GM19328 (cell line): ENCODE measurements at regions not wholly inside any gene's neighbourhood (a gene's known extent, or its start where the extent isn't known, plus 50 kb on each side); places are given as distances from the start of the nearest gene placed in this dataset.
"Not testable (repeated sequence)": the region's sequence is repeated elsewhere in the genome, so short reads cannot be mapped to it uniquely, and the experiment has no call there.

Experiments used
- ATAC-seq: cut with Tn5 transposase; IDR thresholded peaks from one replicate; pipeline ENCODE4 v1.9.1; 2021; ENCODE audit warnings: mild to moderate bottlenecking, moderate library complexity; ENCODE audit not compliant: unreplicated experiment

DNA sequence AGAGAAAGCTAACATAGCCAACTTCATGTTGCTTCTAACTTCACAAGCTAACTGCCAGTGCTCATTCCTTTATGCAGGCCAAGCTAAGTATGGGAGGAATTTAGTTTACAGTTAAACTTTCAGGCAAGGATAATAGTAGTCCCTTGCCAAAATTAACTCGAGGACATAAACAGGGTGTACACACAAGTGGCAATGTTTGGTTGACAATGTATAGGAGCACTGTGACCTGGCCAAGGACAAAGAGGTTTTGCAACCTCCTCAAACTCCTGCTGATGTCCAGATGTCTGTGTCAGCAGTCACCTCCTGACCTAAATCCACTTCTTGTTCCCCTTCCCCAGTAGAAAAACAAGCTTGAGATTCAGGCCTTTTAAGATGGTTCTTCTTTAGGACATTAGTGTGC, 494.6 kb upstream of the KLF6 start:
- ATAC-seq = no peak

DNA sequence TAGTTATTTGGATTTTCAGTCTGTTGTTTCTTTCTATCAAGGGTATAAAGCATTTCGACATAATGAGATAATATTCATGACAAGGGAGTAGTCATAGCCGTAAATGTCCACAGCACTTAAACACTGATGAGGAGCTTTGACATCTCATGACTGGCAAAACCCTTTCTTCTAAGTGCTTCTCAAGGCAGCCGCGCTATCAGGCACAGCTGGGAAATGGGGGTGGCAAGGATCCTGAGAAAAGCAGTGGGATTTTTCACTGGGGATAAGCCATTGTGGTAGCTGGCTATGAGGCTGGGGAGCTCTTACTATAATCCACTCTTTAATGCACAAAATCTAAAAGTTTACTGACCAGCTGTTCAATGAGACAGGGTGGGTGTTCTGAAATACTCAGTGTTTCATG, 493.2 kb upstream of the KLF6 start:
- no peak for ATAC-seq

DNA sequence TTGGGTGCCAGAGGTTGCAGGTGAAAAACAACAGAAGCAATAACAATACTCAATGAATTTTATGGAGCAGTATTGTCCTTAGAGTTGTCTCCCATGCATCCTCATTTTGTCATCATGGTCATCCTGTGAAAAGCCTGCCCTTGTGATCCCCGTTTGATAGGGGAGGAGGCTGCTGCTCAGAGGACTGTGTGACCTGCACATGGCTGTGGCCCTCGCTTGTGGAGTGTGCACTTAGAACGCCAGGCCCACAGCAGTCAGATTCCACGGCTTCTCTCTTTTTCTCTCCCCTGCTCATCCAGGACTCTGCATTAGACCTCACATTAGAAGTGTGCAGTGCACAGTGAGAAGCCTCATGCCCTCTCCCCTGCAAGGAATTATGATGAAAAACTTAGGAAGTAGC, 491.1 kb upstream of the KLF6 start:
- ATAC-seq = no peak

DNA sequence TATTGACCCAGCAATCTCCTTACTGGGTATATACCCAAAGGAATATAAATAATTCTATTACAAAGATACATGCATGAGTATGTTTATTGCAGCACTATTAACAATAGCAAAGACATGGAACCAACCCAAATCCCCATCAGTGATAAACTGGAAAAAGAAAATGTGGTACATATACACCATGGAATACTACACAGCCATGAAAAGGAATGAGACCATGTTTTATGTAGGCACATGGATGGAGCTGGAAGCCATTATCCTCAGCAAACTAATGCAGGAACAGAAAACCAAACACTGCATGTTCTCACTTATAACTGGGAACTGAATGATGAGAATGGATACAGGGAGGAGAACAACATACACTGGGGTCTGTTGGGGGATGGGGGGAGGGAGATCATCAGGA, 489.7 kb upstream of the KLF6 start:
- not testable (repeated sequence) for ATAC-seq

DNA sequence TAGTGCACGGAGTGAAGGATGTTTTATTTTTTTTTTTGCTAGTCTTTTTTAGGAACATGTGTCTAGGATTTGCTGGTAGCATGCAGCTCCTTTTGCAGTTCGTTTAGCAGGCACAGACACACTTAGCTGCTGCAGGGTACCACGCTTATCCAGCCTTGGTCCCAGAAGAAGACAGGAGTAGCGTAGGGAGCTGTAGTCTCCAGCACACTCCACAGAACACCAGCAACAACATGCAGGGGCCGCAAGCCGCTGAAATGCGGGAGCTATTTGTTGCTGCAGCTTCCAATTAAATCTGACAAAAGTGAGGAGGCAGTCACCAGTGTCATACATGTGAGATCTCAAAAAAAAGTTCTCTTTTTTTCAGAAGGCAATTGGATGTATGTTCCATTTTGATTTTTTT, 486.2 kb upstream of the KLF6 start:
- no peak for ATAC-seq

DNA sequence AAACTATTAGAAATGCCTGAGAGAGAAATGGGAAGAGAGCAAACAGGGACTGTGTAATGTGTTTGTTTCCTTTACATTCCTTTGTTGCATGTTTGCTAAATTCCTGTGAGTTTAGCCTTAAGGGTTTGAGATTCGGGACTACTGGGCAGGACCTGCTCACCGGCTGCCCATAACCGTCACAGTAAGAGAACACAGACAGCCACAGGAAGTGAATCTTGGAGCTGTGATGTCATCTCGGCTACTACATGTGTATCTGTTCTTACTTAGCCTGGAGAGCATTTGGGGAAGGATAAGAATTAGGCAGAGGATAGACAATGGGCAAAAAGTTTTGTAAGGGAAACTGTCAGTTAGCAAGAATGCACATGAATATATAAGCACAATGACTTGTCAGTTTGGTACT, 485.1 kb upstream of the KLF6 start:
- ATAC-seq = no peak

DNA sequence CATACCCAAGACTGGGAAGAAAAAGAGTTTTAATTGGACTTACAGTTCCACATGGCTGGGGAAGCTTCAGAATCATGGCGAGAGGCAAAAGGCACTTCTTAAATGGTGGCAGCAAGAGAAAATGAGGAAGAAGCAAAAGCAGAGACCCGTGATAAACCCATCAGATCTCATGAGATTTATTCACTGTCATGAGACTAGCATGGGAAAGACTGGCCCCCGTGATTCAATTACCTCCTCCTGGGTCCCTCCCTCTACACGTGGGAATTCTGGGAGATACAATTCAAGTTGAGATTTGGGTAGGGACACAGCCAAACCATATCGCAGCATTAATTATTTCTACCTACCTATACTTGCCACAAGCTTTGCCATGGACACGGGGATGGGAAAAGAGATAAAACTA, 483.5 kb upstream of the KLF6 start:
- ATAC-seq = not testable (repeated sequence)

DNA sequence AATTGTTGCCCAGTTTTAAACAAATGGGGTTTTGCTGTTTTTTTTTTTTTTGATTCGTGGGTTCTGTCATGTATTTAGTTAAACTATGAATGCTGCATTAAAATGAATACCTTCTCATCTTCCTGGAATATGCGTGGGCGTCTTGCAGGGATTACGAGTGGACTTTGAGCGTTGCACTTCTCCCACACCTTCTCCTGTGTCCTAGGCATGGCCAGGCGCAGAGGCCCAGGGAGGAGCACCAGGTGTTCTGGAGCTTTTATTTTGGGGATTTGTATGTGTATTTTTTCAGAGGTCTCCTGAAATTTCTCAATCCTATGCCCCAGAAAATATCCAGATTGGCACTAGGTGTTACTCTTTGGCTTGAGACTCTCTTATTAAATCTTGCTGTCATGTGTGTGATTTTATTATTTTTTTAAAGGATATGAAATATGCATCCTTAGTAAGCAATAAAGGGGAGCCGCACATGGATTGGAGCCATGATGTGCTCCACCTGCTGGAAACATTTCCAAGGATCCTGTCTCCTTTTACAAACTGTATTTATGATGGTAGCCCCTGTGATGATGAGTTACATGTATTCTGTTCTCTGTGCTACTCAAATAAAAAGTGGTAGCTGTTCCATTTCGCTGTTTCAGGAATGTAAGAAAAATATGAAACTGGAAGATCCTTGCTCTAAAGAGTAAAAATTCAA, 482.2 kb upstream of the KLF6 start:
- no peak for ATAC-seq

DNA sequence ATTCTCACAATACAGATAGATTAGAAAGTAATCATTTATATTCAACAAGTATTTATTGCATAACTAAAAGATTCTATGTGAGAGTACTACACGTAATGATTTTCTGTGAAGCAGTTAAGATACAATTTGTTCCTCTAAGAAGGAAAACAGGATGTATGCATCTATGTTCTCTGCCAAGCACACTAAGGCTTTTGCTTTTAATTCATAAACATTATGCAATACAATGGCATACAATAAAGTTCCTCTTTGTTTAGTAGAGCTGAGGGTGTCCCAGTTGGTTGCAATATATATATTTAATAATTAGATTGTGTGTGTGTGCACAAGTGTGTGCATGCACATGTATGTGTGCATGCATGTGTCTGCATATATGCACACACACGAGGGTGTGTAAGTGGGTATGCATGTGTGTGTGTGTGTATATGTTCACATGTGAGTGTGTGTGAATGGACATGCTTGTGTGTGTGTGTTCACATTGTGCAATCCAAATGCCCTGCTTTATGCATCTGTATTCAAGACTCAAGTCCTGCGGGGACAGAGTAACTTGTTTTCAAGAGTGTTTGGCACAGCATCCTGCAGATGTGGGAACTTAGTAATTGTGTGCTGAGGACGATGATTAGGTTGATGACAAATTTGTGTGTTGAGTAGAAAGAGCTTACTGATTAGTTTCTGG, 481.5 kb upstream of the KLF6 start:
- no peak for ATAC-seq

DNA sequence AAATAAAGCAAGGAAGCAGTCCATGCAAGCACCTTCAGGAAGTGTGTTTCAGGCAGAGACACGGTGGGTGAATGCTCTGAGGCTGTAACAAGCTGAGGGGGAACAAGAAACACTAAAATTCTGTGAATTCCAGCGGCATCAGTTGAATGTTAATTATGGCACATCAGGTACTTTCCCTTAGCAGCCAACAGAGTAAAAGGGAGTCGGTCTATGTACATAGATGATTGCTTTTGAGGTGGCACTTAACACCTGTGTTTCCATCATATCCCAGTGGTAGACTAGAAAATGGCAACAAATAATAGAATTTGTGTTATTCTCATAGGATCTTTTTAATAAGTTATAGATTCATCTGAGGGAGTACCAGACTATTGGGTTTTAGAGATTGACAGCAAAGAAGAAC, 481.0 kb upstream of the KLF6 start:
- ATAC-seq = no peak

DNA sequence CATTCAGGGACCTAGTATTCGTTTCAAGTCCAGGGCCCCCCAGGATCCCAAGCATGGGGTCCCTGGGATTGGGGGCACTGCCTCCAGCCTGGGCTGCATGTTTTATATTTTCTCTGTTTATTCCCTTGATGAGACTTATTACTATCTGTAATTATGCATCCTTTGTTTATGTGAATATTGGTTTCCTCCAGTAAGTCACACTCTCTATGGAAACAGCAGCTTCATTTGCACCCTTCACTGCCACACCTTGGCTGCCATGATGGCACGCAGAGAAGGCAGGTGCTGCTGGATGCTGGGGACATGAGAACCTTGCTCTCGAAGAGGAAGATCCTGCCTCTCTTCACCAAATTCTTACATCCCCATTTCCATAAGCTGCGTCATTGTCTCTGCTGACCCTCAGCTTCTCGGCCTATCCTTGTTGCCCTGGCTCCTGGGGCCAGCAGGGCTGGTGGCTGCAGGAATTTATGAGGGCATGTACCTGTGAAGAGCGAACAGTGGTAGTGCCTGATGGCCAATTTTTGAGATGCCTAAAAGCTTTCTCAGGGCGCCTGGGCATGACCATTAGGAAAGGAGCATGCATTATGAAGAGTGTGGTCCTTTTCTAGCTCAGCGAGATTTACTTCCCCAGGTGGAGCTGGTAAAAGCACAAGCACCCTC, 479.3 kb upstream of the KLF6 start:
- ATAC-seq = no peak

DNA sequence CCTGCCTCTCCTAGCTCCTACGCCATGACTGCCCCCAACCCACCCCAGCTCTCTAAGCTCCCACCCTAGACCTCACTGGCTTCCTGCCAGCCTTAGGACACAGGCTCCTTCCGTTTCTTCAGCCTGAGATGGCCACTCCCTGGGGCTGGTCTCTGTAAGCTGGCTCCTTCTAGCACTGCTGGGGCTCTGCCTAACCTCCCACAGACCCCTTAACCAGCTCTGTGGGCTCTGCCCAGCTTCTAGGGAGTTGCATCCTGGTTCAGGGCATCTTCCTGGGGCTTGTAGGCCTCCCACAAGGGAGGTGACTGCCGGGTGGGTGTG, 478.6 kb upstream of the KLF6 start:
- ATAC-seq = no peak

DNA sequence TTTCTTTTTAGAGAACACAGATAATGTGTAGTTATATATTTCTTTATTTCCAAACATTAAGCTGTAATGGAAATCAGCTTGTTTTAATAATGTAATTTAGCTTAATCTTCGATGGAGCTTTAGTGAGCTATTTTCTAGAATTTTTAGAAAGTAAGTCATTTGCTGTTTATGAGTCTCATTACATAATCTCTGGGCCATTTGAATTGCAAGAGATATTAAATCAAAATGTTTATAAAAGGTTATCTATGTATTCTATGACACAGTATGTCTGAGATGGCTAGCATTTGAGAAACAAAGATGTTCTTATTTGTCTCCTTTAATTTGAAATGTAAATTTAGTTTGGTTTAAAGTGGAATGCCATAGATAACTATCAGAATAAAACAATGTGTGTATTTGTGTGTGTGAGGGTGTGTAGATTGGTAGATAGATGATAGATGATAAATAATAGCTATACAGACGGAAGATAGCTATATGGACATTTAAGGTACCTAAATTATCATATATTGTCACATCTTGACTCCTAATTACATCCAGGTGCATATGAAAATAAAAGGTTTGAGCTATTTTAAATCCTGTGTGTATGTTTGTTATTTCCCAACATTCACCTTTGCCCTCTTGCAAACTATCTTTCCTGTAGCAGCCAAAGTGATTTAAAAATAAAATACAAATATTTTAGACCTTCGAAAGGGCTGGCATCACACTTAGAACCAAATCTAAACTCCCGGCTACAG, 478.0 kb upstream of the KLF6 start:
- no peak for ATAC-seq

DNA sequence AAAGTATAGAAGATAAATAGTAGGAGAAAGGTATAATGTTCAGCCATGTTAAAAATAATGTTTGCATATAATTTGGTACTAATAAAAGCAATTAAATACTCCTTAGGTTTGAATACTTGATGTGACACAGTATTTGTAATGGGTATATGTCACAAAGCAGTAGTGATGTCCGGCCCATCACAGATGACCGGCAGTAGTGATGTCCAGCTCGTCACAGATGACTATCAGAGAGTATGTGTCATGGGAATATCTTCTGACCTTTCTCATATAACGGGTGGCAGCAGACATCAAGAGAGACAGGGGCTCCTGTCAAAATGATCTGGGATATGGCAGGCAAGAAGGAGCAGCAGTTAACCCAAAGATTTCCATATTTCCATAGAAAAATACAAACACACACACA, 477.4 kb upstream of the KLF6 start:
- no peak for ATAC-seq

DNA sequence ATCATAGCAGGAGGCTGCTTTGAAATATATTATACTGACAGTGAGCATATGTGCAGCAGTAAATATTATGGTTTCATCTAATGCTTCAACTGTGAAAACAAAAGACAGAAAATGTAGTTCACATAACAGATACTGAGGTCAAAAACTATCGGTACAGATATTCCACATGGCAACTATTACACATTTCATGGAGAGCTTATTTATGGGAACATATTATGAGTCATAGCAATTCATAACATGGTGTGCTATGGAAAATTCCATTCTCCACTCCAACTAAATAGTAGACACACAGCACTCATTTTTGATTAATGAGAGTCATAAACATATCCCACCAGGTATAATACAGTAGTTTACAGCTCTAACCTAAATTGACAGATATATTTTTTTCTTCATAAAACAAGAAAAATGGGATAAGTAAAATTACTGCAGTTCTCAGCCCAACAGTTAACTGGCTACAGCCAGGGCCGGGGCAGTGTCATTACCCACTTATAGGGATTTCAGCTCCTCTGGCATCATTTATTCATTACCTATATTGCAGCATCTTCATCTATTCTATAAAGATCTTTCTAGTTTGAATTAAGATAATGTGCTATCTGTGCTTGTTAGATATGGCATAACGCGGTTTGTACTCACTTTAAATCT, 475.6 kb upstream of the KLF6 start:
- no peak for ATAC-seq

DNA sequence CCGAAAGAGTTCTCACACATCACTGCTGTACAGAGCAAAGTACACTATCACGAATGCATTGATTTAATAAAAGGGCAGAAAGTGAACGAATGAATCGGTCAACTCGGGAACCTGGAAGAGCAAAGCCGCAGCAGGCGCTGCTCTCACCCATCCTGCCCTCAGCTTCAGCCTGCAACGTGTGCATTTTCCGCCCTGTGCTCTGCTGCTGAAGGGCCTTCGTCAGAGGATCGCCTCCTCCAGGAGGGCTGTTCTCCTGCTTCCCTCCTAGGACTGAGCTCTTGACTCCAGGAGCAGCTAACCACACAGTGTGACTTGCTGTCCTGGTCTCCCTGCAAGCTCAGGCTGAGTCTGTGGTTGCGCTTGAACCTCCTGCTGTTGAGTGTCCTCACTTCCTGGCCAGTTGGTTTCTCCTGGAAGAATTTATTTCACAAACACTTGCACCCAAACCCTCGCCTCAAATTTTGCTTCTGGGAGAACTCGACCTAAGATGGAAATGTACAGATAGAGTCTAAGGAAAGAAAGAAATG, 473.0 kb upstream of the KLF6 start:
- no peak for ATAC-seq

DNA sequence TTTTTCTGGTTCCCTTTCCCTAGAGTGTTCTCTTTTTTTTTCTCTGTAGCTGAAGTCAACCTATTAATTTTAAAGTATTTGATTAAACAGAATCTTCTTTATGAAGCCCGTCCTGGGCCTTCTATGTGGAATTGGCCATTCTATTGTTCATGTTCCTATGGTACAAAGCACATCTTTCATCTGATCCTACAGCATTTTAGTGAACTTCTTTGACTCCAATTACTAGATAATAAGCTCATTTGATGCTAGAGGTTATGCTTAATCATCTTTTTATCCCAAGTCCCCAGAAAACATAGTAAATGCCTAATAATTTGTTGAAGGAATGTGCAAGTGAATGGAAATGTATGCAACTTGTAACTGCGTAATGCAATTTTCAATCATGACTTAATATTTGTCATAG, 472.0 kb upstream of the KLF6 start:
- ATAC-seq = no peak

DNA sequence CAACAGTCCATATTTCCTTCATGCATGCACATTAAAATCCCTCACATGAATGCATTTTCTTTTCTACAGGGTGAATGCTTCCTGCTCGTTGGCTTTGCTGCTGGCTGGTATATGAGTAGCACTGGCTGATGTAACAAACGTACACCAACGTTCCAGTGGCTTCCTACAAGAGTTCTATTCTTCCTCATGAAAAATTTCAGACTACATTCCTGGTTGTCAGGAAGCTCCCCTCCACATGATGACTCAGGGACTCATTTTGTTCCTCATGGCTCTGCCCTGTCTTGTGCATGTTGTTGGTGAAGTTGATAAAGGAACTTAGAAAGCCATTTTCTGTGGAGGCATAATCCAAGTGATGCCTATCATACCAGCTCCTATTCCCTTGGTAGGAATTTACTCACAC, 470.7 kb upstream of the KLF6 start:
- no peak for ATAC-seq

DNA sequence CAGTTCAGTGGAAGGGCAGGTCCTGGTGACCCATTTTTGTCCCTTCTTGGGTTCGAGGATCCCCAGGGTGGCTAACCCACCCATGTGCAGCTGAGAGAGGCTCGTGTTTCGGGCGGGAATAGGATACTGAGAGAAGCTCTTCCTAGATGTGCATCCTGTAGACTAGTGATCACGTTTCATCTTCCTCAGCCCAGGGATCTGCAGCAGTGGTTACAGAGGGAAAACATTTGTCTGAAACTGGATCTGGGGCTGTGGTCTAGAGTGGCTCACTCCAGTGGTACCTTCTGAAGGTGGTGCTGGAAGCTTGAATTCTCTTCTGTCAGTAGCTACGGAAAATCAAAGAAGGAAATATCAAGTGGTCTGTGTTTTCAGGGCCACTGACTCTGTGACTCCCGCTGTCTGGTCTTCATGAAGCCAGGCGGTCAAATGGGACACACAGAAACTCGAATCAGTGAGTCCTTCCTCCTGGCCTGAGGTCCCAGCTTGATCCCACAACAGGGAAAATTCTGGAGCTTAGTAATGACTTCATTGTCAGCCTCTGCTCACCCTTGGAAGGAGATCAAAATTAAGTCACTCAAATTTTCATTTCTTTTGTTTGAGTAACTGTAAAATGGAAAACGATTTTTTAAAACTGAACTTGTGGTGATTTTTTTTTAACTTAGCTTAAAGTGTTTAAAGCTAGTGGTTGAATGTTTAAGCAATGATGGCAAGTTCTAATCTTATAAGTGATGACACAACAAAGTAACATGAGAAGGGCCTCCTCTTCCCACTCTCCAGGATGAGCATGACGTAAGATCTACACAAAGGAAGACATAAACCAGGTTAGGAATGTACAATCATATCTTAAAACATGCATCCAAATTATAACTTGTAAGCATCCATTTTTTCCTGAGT, 469.3 kb upstream of the KLF6 start:
- no peak for ATAC-seq

DNA sequence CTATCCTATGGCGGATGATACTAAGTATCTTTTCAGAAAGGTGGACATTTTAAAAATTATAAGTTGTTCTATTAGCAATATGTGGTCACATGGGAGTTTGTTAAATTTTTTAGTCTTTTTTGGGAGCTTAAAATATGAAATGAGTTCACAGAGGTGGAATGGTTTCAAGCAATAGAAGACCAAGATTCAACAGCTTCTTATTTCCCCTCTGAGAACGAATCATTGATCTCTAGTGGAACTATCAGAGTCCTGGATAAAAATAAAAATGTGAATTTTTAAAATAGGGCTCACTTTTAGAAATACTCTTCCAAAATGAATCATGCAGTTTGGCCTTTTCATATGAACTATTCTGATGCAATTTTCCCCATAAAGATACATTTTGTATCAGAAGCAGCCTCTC, 467.7 kb upstream of the KLF6 start:
- ATAC-seq = no peak
